HEK293T (cell line): ENCODE measurements at regions not wholly inside any gene's neighbourhood (a gene's known extent, or its start where the extent isn't known, plus 50 kb on each side); places are given as distances from the start of the nearest gene placed in this dataset.
"Not testable (repeated sequence)": the region's sequence is repeated elsewhere in the genome, so short reads cannot be mapped to it uniquely, and the experiment has no call there.

Experiments used
- CTCF ChIA-PET: fragments of 350-600 bp; formaldehyde crosslinking; extraction: SDS; loops from one replicate; lab custom pipeline; 2021; ENCODE audit warnings: antibody characterized with exemption, inconsistent platforms; lab: Yijun Ruan, JAX
- POLR2A ChIA-PET: fragments of 350-600 bp; formaldehyde crosslinking; extraction: SDS; loops from one replicate; lab custom pipeline; 2020; ENCODE audit warnings: antibody characterized with exemption, inconsistent platforms; lab: Yijun Ruan, JAX
- DNase-seq: peaks from one replicate; pipeline ENCODE4 v3.0.0; 2012; ENCODE audit warnings: mixed read lengths; ENCODE audit errors: extremely low spot score
- ARNT ChIP-seq: fragments of 450-650 bp; IDR thresholded peaks from 2 replicates; pipeline ENCODE4 v1.6.1; 2017; ENCODE audit warnings: mild to moderate bottlenecking
- BHLHE40 ChIP-seq: fragments of 450-650 bp; IDR thresholded peaks from 2 replicates; pipeline ENCODE4 v1.6.1; 2016; ENCODE audit warnings: mild to moderate bottlenecking, moderate library complexity, borderline replicate concordance
- CTBP1 ChIP-seq: fragments of 450-650 bp; IDR thresholded peaks from 2 replicates; pipeline ENCODE4 v1.6.1; 2016; ENCODE audit warnings: borderline replicate concordance
- ELF4 ChIP-seq: fragments of 450-650 bp; IDR thresholded peaks from 2 replicates; pipeline ENCODE4 v1.6.1; 2017; ENCODE audit warnings: antibody characterized with exemption
- FOXA1 ChIP-seq: fragments of 450-650 bp; IDR thresholded peaks from 2 replicates; pipeline ENCODE4 v1.6.1; 2016; ENCODE audit warnings: mild to moderate bottlenecking
- FOXK2 ChIP-seq: fragments of 450-650 bp; IDR thresholded peaks from 2 replicates; pipeline ENCODE4 v1.6.1; 2016; ENCODE audit warnings: mild to moderate bottlenecking
- FOXM1 ChIP-seq: fragments of 450-650 bp; IDR thresholded peaks from 2 replicates; pipeline ENCODE4 v1.6.1; 2017; ENCODE audit warnings: mild to moderate bottlenecking, borderline replicate concordance
- HDGF ChIP-seq: fragments of 450-650 bp; IDR thresholded peaks from 2 replicates; pipeline ENCODE4 v1.6.1; 2017; ENCODE audit warnings: antibody characterized with exemption, borderline replicate concordance
- L3MBTL2 ChIP-seq: fragments of 450-650 bp; conservative IDR thresholded peaks from 2 replicates; pipeline ENCODE4 v1.6.1; 2016; ENCODE audit warnings: mild to moderate bottlenecking
- LEF1 ChIP-seq: fragments of 450-650 bp; IDR thresholded peaks from 2 replicates; pipeline ENCODE4 v1.6.1; 2017; ENCODE audit warnings: mild to moderate bottlenecking, borderline replicate concordance
- NFRKB ChIP-seq: fragments of 450-650 bp; IDR thresholded peaks from 2 replicates; pipeline ENCODE4 v1.6.1; 2016; ENCODE audit warnings: mild to moderate bottlenecking, moderate library complexity
- SP1 ChIP-seq: fragments of 450-650 bp; IDR thresholded peaks from 2 replicates; pipeline ENCODE4 v1.6.1; 2017
- SUZ12 ChIP-seq: fragments of 450-650 bp; IDR thresholded peaks from 2 replicates; pipeline ENCODE4 v1.6.1; 2016; ENCODE audit warnings: mild to moderate bottlenecking
- TARDBP ChIP-seq: fragments of 450-650 bp; IDR thresholded peaks from 2 replicates; pipeline ENCODE4 v1.6.1; 2016
- ZNF384 ChIP-seq: fragments of 450-650 bp; IDR thresholded peaks from 2 replicates; pipeline ENCODE4 v1.6.1; 2016
- TF ChIP-seq, protein P1 (sequence below): fragments of 450-650 bp; IDR thresholded peaks from 2 replicates; pipeline ENCODE4 v1.6.1; 2016

DNA sequence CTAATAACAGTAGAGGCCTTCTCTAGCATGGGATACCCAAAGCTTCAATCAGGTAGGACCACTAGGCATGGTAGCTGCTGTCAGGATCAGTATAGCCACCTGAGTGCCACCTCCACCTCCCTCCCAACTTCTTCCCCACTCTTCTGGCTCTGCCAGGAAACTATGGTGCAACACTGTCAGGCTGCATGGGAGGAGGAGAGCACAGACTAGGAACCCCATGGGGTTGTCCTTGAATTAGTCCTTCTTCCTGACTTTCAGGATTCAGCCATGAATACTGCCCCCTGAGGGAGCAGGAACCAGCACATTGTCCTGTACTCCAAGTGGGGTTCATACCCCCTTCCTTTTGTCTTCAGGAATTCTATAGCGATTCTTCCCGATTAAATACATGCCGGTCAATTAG lies 340.8 kb upstream of the ONECUT1 start:
- ChIA-PET CTCF (no interaction called here), POLR2A (no interaction called here)
- no peak for DNase-seq
- no peak for TF ChIP-seq SUZ12

DNA sequence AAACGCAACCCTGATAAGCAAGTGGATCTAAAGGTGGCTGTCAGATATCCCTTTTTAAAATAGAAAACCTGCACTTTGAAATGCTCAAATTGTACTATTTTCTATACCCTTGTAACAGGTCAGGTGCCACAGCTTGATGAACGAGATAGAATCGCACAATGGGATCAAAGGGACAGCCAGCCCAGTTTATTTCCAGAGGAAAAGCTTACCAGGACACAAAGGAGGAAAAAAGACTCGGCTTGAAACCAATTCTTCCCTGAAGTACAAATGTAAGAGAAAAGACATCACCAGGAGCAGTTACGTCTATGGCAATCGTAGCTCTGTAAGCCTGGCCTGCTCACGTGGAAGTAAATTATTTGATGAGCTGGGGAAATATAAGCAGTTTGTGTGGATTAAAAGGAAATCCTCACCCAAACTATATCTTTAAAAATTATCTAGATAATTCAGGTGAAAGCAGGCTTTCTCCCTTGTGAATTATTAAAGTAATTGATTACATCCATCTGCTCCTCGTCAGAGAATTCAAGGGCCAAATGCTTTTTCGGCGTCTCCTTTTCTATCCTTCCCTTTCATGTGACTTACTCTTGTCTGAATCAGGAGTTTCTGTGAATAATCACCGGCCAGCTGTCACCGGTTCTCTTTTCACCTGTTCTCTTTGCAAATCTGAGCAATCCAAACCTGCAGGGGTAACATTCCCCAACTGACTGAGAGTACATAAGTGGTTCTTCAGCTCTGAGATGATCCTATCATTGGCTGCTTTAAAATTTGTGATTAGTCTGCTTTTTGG lies 339.2 kb upstream of the ONECUT1 start:
- ChIA-PET POLR2A (no interaction called here), CTCF (no interaction called here)

DNA sequence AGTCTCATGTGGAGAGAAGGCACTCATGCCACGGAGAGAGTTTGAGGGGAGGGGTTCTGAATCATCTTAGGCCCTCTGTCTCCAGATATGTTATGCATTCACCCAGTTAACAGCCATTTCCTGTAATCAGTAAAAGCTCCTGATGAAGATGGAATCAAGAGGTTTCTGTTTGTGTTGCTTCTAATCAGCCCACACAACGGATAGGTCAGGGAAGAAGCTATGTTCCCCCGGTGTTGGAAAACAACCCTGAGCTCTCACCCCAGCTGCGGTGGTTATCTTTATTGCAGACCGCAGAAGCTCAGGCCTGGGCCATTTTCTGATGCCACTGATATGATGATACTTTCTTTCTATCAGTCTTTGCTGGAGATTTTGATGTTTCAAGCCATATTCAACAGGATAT lies 338.5 kb upstream of the ONECUT1 start:
- TF ChIP-seq FOXM1 (no peak), NFRKB (no peak), ELF4 (no peak), HDGF (no peak), LEF1 (no peak), L3MBTL2 (no peak), SP1 (no peak), ZNF384 (no peak)
- no peak for DNase-seq
- POLR2A ChIA-PET: no interaction called here
- CTCF ChIA-PET: no interaction called here

More for the DNA sequence above, 339.2 kb upstream of the ONECUT1 start:
- TF ChIP-seq L3MBTL2 (no peak), NFRKB (no peak), FOXA1 (no peak), ELF4 (no peak), LEF1 (no peak), SP1 (no peak), ARNT (no peak), ZNF384 (no peak), TARDBP (no peak)
- no peak for DNase-seq

- TF ChIP-seq, protein P1, sequence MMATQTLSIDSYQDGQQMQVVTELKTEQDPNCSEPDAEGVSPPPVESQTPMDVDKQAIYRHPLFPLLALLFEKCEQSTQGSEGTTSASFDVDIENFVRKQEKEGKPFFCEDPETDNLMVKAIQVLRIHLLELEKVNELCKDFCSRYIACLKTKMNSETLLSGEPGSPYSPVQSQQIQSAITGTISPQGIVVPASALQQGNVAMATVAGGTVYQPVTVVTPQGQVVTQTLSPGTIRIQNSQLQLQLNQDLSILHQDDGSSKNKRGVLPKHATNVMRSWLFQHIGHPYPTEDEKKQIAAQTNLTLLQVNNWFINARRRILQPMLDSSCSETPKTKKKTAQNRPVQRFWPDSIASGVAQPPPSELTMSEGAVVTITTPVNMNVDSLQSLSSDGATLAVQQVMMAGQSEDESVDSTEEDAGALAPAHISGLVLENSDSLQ: no peak
- no peak for TF ChIP-seq SUZ12
- TF ChIP-seq CTBP1: no peak
- no peak for TF ChIP-seq L3MBTL2
- TF ChIP-seq ZNF384: no peak
- no peak for TF ChIP-seq FOXM1
- no peak for TF ChIP-seq FOXK2
- no peak for TF ChIP-seq ARNT
- TF ChIP-seq HDGF: no peak
- no peak for TF ChIP-seq SP1
- TF ChIP-seq NFRKB: no peak
- TF ChIP-seq LEF1: no peak
- no peak for TF ChIP-seq TARDBP
- no peak for TF ChIP-seq BHLHE40
- TF ChIP-seq FOXA1: no peak
- no peak for TF ChIP-seq ELF4
- DNase-seq: no peak
- POLR2A ChIA-PET: no interaction called here
- CTCF ChIA-PET: no interaction called here
Measured at GRCh38 chr15:53126144-53126543, 336.0 kb upstream of the ONECUT1 start.

DNA sequence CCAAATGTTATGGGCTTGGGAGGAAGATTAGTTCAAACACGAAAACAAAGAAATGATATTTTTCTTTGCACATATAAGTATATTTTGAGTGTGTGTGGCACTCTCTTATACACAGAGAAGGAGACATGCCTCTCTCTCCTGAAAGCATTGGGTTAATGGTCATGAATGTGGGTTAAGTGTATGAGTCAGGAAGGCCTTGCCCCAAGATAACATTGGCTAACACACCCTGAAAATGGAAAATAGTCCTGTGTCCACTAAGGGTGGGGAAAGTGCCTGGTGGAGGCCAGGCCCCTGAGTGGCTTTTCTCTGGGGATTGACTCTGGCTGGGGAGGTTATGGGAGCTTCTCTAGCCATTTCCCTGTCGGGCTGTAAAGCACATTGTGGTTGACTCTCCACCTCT lies 332.7 kb upstream of the ONECUT1 start:
- TF ChIP-seq BHLHE40: no peak
- TF ChIP-seq ELF4: no peak
- TF ChIP-seq ZNF384: no peak
- no peak for TF ChIP-seq L3MBTL2
- no peak for TF ChIP-seq NFRKB
- TF ChIP-seq FOXA1: no peak
- no peak for TF ChIP-seq SUZ12
- TF ChIP-seq HDGF: no peak
- no peak for TF ChIP-seq LEF1
- TF ChIP-seq, protein P1: no peak
- no peak for TF ChIP-seq SP1
- TF ChIP-seq FOXK2: no peak
- no peak for TF ChIP-seq ARNT
- no peak for TF ChIP-seq TARDBP
- no peak for TF ChIP-seq CTBP1
- TF ChIP-seq FOXM1: no peak
- ChIA-PET CTCF (no interaction called here), POLR2A (no interaction called here)
- no peak for DNase-seq

DNA sequence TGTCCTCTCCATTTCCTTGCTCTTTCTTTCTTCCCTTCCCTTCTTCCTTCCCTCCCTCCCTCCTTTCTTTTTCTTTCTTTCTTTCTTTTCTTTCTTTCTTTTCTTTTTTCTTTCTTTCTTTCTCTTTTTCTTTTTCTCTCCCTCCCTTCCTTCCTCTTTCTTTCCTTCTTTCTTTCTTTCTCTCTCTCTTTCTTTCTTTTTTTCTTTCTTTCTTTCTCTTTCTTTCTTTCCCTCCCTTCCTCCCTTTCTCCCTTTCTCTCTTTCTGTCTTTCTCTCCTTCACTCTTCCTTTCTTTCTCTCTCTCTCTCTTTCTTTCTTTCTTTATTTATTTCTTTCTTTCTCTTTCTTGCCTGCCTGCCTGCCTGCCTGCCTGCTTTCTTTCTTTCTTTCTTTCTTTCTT lies 326.8 kb upstream of the ONECUT1 start:
- DNase-seq, CTCF ChIA-PET, POLR2A ChIA-PET: not testable (repeated sequence)

GRCh38 chr15:53116169-53116568 lies 326.0 kb upstream of the ONECUT1 start:
- CTCF ChIA-PET: no interaction called here
- TF ChIP-seq FOXA1 (no peak), ELF4 (no peak), ARNT (no peak), ZNF384 (no peak), NFRKB (no peak), FOXK2 (no peak), TARDBP (no peak), FOXM1 (no peak), SUZ12 (no peak), LEF1 (no peak), HDGF (no peak), CTBP1 (no peak), BHLHE40 (no peak), SP1 (no peak), L3MBTL2 (no peak)
- TF ChIP-seq, protein P1: no peak

More at GRCh38 chr15:53116169-53116568, 326.0 kb upstream of the ONECUT1 start:
- POLR2A ChIA-PET: no interaction called here
- DNase-seq: no peak
